HG03139 (cell line): ENCODE measurements at regions not wholly inside any gene's neighbourhood (a gene's known extent, or its start where the extent isn't known, plus 50 kb on each side); places are given as distances from the start of the nearest gene placed in this dataset.

Source experiments
- ATAC-seq: cut with Tn5 transposase; IDR thresholded peaks from one replicate; pipeline ENCODE4 v1.9.1; 2021; ENCODE audit not compliant: unreplicated experiment

GRCh38 chr1:55951291-55951690, 628.1 kb downstream of the PLPP3 start:
- no peak for ATAC-seq

GRCh38 chr1:55947446-55947845, 631.9 kb downstream of the PLPP3 start:
- ATAC-seq, result no peak

GRCh38 chr1:55943721-55944435, 635.5 kb downstream of the PLPP3 start:
- no peak for ATAC-seq

- ATAC-seq, result no peak
These were observed 636.4 kb downstream of the PLPP3 start for GRCh38 chr1:55943012-55943411.

- ATAC-seq, result no peak
These were observed 639.5 kb downstream of the PLPP3 start for GRCh38 chr1:55939866-55940265.

GRCh38 chr1:55938861-55939260, 640.5 kb downstream of the PLPP3 start:
- no peak for ATAC-seq

GRCh38 chr1:55938376-55938850, 641.0 kb downstream of the PLPP3 start:
- no peak for ATAC-seq

- ATAC-seq, result no peak
These were observed 641.5 kb downstream of the PLPP3 start for GRCh38 chr1:55937840-55938375.

GRCh38 chr1:55935236-55935635, 644.1 kb downstream of the PLPP3 start:
- ATAC-seq, result no peak

- no peak for ATAC-seq
These were observed 647.0 kb downstream of the PLPP3 start for GRCh38 chr1:55932402-55932801.

GRCh38 chr1:55931081-55931940, 648.1 kb downstream of the PLPP3 start:
- ATAC-seq, result no peak

- no peak for ATAC-seq
These were observed 649.7 kb downstream of the PLPP3 start for GRCh38 chr1:55929652-55930051.

- ATAC-seq, result no peak
These were observed 650.8 kb downstream of the PLPP3 start for GRCh38 chr1:55928576-55928975.

GRCh38 chr1:55927702-55928290, 651.6 kb downstream of the PLPP3 start:
- no peak for ATAC-seq

GRCh38 chr1:55926906-55927471, 652.4 kb downstream of the PLPP3 start:
- ATAC-seq, result no peak

GRCh38 chr1:55916907-55917306, 662.5 kb downstream of the PLPP3 start:
- ATAC-seq, result no peak

GRCh38 chr1:55916481-55916880, 662.9 kb downstream of the PLPP3 start:
- ATAC-seq, result no peak

GRCh38 chr1:55913565-55913964, 665.8 kb downstream of the PLPP3 start:
- no peak for ATAC-seq

GRCh38 chr1:55912438-55912837, 666.9 kb downstream of the PLPP3 start:
- ATAC-seq, result no peak

GRCh38 chr1:55904541-55904940, 674.8 kb downstream of the PLPP3 start:
- no peak for ATAC-seq

- no peak for ATAC-seq
These were observed 681.2 kb downstream of the PLPP3 start for GRCh38 chr1:55898181-55898580.
